PC-3 (cell line): ENCODE measurements at regions not wholly inside any gene's neighbourhood (a gene's known extent, or its start where the extent isn't known, plus 50 kb on each side); places are given as distances from the start of the nearest gene placed in this dataset.

Experiments
- EZH2 ChIP-seq: fragments of 300-600 bp; sonication (generic); IDR thresholded peaks from one replicate; pipeline ENCODE4 v1.6.1; 2017; ENCODE audit warnings: antibody characterized with exemption, mild to moderate bottlenecking, low read length; ENCODE audit not compliant: unreplicated experiment
- TF ChIP-seq, protein P1 (sequence below): fragments of 300-600 bp; sonication (generic); conservative IDR thresholded peaks from 2 replicates; pipeline ENCODE4 v1.5.1; 2017; ENCODE audit warnings: antibody characterized with exemption, low read depth, mild to moderate bottlenecking, low read length

DNA sequence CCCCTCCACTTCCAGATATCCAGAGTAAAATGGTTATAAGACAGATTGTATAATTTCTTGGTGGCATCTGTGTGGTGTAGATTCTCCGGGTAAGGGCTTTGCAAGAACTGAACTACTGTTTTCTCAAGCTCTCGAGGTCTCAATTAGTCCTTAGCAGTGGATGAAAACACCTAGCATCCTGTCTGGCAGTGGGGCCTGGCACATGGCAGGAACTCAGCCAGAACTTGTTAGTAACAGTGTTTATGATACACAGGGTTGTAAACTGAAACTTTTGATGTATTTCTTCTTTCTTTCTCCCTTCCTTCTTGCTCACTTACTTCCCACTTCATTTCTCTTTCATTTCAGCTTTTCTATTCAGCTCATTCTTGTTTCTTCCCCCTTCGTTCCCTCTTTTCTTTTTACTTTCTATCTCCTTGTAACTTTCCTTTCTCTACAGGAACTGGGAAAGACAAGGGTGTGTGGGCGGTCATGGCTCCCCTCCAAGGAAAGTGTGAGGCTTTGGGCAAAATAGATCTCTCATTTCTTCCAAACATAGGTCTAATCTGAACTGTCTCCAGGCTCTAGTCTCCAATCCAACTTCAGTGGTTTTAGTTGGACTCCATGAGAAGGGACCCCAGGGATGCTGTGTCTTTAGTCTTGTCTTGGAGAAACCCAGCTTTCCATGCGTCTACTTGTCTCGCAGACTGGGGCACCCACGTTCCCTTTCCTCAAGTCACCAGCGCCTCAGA, 159.7 kb downstream of the PAH start:
- TF ChIP-seq, protein P1, sequence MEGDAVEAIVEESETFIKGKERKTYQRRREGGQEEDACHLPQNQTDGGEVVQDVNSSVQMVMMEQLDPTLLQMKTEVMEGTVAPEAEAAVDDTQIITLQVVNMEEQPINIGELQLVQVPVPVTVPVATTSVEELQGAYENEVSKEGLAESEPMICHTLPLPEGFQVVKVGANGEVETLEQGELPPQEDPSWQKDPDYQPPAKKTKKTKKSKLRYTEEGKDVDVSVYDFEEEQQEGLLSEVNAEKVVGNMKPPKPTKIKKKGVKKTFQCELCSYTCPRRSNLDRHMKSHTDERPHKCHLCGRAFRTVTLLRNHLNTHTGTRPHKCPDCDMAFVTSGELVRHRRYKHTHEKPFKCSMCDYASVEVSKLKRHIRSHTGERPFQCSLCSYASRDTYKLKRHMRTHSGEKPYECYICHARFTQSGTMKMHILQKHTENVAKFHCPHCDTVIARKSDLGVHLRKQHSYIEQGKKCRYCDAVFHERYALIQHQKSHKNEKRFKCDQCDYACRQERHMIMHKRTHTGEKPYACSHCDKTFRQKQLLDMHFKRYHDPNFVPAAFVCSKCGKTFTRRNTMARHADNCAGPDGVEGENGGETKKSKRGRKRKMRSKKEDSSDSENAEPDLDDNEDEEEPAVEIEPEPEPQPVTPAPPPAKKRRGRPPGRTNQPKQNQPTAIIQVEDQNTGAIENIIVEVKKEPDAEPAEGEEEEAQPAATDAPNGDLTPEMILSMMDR = no peak
- no peak for TF ChIP-seq EZH2
